Brain microvascular endothelial cell (primary cell): ENCODE measurements at regions not wholly inside any gene's neighbourhood (a gene's known extent, or its start where the extent isn't known, plus 50 kb on each side); places are given as distances from the start of the nearest gene placed in this dataset.

ENCODE experiments used
- DNase-seq: peaks from one replicate; pipeline ENCODE4 v3.0.0-alpha.2; 2020
- H3K27ac ChIP-seq: fragments of 250-450 bp; sonication (Bioruptor Pico); 2 replicates; pipeline ENCODE4 v1.5.1; 2020; ENCODE audit warnings: mild to moderate bottlenecking, moderate library complexity
- H3K27me3 ChIP-seq: fragments of 250-450 bp; sonication (Bioruptor Pico); replicated peaks from 2 replicates; pipeline ENCODE4 v1.5.1; 2020; ENCODE audit warnings: mild to moderate bottlenecking
- H3K36me3 ChIP-seq: fragments of 250-450 bp; sonication (Bioruptor Pico); replicated peaks from 2 replicates; pipeline ENCODE4 v1.5.1; 2020; ENCODE audit warnings: mild to moderate bottlenecking
- H3K4me3 ChIP-seq: 2 replicates; pipeline ENCODE4 v1.5.1; 2011; ENCODE audit warnings: low read depth, mild to moderate bottlenecking, control low read depth, low read length, moderate library complexity
- CTCF ChIP-seq: IDR thresholded peaks from 2 replicates; pipeline ENCODE4 v1.5.1; 2011; ENCODE audit warnings: low read depth, mild to moderate bottlenecking, moderate library complexity, low read length, control low read depth, inconsistent platforms; ENCODE audit errors: missing control alignments
- in situ Hi-C: cut with HindIII; loops from 2 replicates; pipeline ENCODE4 v1.10.0; 2017; ENCODE audit warnings: low sequenced_read_pairs, low pct_ligation_motif_present

DNA sequence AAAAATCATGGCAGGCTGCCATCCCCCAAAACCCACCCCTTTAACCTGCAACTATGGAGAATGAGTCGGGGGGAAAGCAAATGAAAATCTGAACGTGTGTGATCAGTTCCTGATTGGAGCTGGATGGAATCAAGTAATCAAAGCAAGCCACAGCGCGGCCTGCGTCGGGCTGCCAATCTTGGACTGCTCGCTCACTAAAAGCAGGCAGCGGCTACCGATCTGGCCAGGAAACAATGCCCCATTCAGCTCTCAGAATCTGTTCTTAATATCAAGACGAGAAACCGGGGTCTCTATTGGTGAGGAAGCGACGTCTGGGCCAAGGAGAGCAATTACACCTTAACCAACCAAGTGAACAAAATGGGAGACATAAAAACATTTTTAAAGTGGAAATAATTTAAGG lies 472.2 kb downstream of the SOX6 start:
- H3K36me3 ChIP-seq, result no peaks in the 10 kb centered on the region
- H3K4me3 ChIP-seq, result no peak overlapping the region
- no peak overlapping the region for H3K27ac ChIP-seq
- no peaks in the 10 kb centered on the region for H3K27me3 ChIP-seq
- in situ Hi-C loops, result no loop called here
- DNase-seq, result no peak
- no peak for TF ChIP-seq CTCF

DNA sequence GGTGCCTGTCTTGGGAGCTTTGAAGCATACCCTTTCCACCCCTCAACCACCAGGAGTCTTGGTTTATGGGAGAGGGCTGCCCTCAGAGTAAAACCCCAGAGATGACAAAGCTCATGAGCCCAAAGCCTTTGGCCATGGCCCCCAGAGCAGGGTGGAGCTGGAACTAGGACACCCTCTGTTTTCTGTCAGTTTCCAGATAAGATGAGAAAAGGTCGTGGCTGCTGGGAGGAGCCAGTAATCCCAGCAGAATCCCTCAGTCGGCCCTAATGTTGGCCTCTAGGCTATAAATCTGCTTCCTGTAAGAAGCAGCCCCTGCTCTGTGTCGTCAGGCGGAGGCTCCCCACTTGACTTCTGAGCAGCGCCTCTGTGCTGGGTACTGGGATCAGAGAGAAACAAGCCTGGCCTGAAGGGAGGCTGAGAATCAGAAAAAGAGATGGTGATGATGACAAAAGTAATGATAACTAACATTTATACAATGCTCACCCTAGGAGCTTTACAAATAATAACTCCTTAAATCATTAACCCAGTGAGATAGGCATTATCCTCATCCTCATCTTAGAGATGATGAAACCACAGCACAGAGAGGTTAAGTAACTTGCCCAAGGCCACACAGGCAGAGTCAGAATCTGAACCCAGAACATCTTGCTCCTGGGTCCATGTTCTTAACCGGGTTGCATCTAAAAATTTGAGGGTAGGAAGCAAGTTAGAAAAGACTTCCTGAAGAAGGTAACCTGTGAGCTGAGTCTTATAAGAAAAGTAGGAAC lies 471.4 kb downstream of the SOX6 start:
- in situ Hi-C loops, result no loop called here
- Histone ChIP-seq H3K4me3 (no peak overlapping the region), H3K27ac (no peak overlapping the region), H3K27me3 (no peaks in the 10 kb centered on the region), H3K36me3 (no peaks in the 10 kb centered on the region)
- DNase-seq, result no peak
- TF ChIP-seq CTCF, result no peak

- H3K36me3 ChIP-seq, result no peaks in the 10 kb centered on the region
- no peak overlapping the region for H3K27ac ChIP-seq
- no peaks in the 10 kb centered on the region for H3K27me3 ChIP-seq
- no peak for DNase-seq
- in situ Hi-C loops, result no loop called here
- no peak for TF ChIP-seq CTCF
- no peak overlapping the region for H3K4me3 ChIP-seq
These were observed 470.5 kb downstream of the SOX6 start for GRCh38 chr11:15885854-15886253.

GRCh38 chr11:15886299-15886698 lies 470.0 kb downstream of the SOX6 start:
- in situ Hi-C loops, result no loop called here
- no peaks in the 10 kb centered on the region for H3K27me3 ChIP-seq
- H3K4me3 ChIP-seq, result no peak overlapping the region
- no peak overlapping the region for H3K27ac ChIP-seq
- no peak for TF ChIP-seq CTCF
- no peak for DNase-seq
- H3K36me3 ChIP-seq, result no peaks in the 10 kb centered on the region

DNA sequence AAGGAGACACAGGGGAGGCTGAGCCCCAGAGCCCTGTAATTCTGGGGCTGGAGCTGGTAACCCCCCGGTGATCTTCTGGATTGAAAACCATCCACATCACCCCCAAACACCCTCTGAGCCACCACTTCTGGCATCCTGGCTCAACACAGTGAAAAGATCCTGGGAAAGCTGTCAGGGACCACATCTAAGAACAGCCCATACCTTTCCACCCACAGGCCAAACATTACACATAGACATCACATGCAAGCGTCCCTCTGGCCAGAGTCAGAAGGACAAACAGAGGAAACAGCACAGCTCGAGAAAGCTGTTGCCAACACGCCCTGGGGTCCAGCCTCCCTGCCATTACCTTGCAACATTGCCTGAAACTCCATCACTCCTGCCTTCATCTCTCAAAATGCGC lies 469.5 kb downstream of the SOX6 start:
- Histone ChIP-seq H3K27me3 (no peaks in the 10 kb centered on the region), H3K4me3 (no peak overlapping the region), H3K36me3 (no peaks in the 10 kb centered on the region), H3K27ac (no peak overlapping the region)
- in situ Hi-C loops, result no loop called here
- no peak for DNase-seq
- TF ChIP-seq CTCF, result no peak
